SK-N-SH treated with all-trans-retinoic acid at 6 μM for 48 hours (cell line): ENCODE measurements at regions not wholly inside any gene's neighbourhood (a gene's known extent, or its start where the extent isn't known, plus 50 kb on each side); places are given as distances from the start of the nearest gene placed in this dataset.

Source experiments
- ATAC-seq: fragments of 200-7000 bp; cut with Tn5 transposase; 3 replicates; pipeline ENCODE4 v1.9.1; 2020; ENCODE audit warnings: mild to moderate bottlenecking, moderate library complexity
- ARNTL ChIP-seq: fragments of 450-650 bp; formaldehyde crosslinking; IDR thresholded peaks from 2 replicates; pipeline ENCODE4 v1.5.0; 2020; ENCODE audit warnings: low read depth, mild to moderate bottlenecking, moderate library complexity, borderline replicate concordance
- BACH2 ChIP-seq: fragments of 250-450 bp; sonication (Bioruptor Pico); IDR thresholded peaks from 2 replicates; pipeline ENCODE4 v1.9.0; 2021; ENCODE audit warnings: mild to moderate bottlenecking, borderline replicate concordance
- CREB5 ChIP-seq: fragments of 250-450 bp; sonication (Bioruptor Pico); IDR thresholded peaks from 2 replicates; pipeline ENCODE4 v1.5.1; 2020; ENCODE audit warnings: low read depth, mild to moderate bottlenecking, moderate library complexity
- CSDC2 ChIP-seq: fragments of 250-450 bp; sonication (Bioruptor Pico); IDR thresholded peaks from 2 replicates; pipeline ENCODE4 v1.5.0; 2020; ENCODE audit warnings: mild to moderate bottlenecking, moderate library complexity
- CSRNP3 ChIP-seq: fragments of 250-450 bp; sonication (Bioruptor Pico); IDR thresholded peaks from 2 replicates; pipeline ENCODE4 v1.5.1; 2021; ENCODE audit warnings: mild to moderate bottlenecking, moderate library complexity
- ESRRG ChIP-seq: fragments of 250-450 bp; sonication (Bioruptor Pico); IDR thresholded peaks from 2 replicates; pipeline ENCODE4 v1.6.1; 2021; ENCODE audit warnings: mild to moderate bottlenecking
- GLIS3 ChIP-seq: fragments of 250-450 bp; sonication (Bioruptor Pico); IDR thresholded peaks from 2 replicates; pipeline ENCODE4 v1.5.0; 2020; ENCODE audit warnings: mild to moderate bottlenecking, moderate library complexity
- ISL1 ChIP-seq: fragments of 250-450 bp; sonication (Bioruptor Pico); IDR thresholded peaks from 2 replicates; pipeline ENCODE4 v2.1.2; 2022; ENCODE audit warnings: mild to moderate bottlenecking, moderate library complexity
- OSR1 ChIP-seq: fragments of 250-450 bp; sonication (Bioruptor Pico); IDR thresholded peaks from 2 replicates; pipeline ENCODE4 v1.8.0; 2022; ENCODE audit warnings: moderate library complexity, mild to moderate bottlenecking, inconsistent platforms
- POU6F1 ChIP-seq: fragments of 250-450 bp; sonication (Bioruptor Pico); IDR thresholded peaks from 2 replicates; pipeline ENCODE4 v1.8.0; 2021; ENCODE audit warnings: low read depth, mild to moderate bottlenecking, moderate library complexity, borderline replicate concordance
- SNAI2 ChIP-seq: fragments of 250-450 bp; sonication (Bioruptor Pico); IDR thresholded peaks from 2 replicates; pipeline ENCODE4 v1.5.0; 2020; ENCODE audit warnings: mild to moderate bottlenecking, moderate library complexity
- TCF4 ChIP-seq: fragments of 250-450 bp; sonication (Bioruptor Pico); IDR thresholded peaks from 2 replicates; pipeline ENCODE4 v1.8.0; 2021; ENCODE audit warnings: mild to moderate bottlenecking, moderate library complexity, borderline replicate concordance
- TOX ChIP-seq: fragments of 250-450 bp; sonication (Bioruptor Pico); IDR thresholded peaks from 2 replicates; pipeline ENCODE4 v1.8.0; 2021; ENCODE audit warnings: mild to moderate bottlenecking, moderate library complexity, borderline replicate concordance
- TSHZ2 ChIP-seq: fragments of 250-450 bp; sonication (Bioruptor Pico); IDR thresholded peaks from 2 replicates; pipeline ENCODE4 v1.5.0; 2020; ENCODE audit warnings: mild to moderate bottlenecking, moderate library complexity
- ZC3H10 ChIP-seq: fragments of 250-450 bp; sonication (Bioruptor Pico); IDR thresholded peaks from 2 replicates; pipeline ENCODE4 v1.5.1; 2021; ENCODE audit warnings: mild to moderate bottlenecking, moderate library complexity
- ZFP3 ChIP-seq: fragments of 250-450 bp; sonication (Bioruptor Pico); IDR thresholded peaks from 2 replicates; pipeline ENCODE4 v1.5.0; 2020; ENCODE audit warnings: mild to moderate bottlenecking, moderate library complexity
- ZFP30 ChIP-seq: fragments of 450-650 bp; formaldehyde crosslinking; IDR thresholded peaks from 2 replicates; pipeline ENCODE4 v1.5.0; 2022; ENCODE audit warnings: mild to moderate bottlenecking, moderate library complexity
- ZNF565 ChIP-seq: fragments of 450-650 bp; formaldehyde crosslinking; conservative IDR thresholded peaks from 2 replicates; pipeline ENCODE4 v1.5.0; 2020; ENCODE audit warnings: low read depth, mild to moderate bottlenecking, moderate library complexity
- ZNF70 ChIP-seq: fragments of 450-650 bp; formaldehyde crosslinking; IDR thresholded peaks from 2 replicates; pipeline ENCODE4 v1.5.0; 2020; ENCODE audit warnings: mild to moderate bottlenecking, moderate library complexity
- ZNF8 ChIP-seq: fragments of 450-650 bp; formaldehyde crosslinking; IDR thresholded peaks from 2 replicates; pipeline ENCODE4 v1.5.0; 2020; ENCODE audit warnings: mild to moderate bottlenecking, moderate library complexity

GRCh38 chr18:45133276-45133675 is 452.6 kb downstream of the SETBP1 start (continued):
- no peak for TF ChIP-seq TSHZ2 (CRISPR knock-in tag)
- TF ChIP-seq, all 23 proteins: peak for 0

- TF ChIP-seq CSDC2 (no peak), BACH2 (CRISPR knock-in tag) (no peak), ZNF565 (no peak), CREB5 (CRISPR knock-in tag) (no peak), POU6F1 (CRISPR knock-in tag) (no peak), ARNTL (CRISPR knock-in tag) (no peak), TSHZ2 (CRISPR knock-in tag) (no peak), ZC3H10 (no peak), CSRNP3 (CRISPR knock-in tag) (no peak), ZFP30 (CRISPR knock-in tag) (no peak), ZNF8 (CRISPR knock-in tag) (no peak), ISL1 (CRISPR knock-in tag) (no peak), ZNF70 (CRISPR knock-in tag) (no peak), TCF4 (no peak), SNAI2 (CRISPR knock-in tag) (no peak), TOX (no peak), GLIS3 (CRISPR knock-in tag) (no peak)
- TF ChIP-seq, all 23 proteins: peak for 0
- ATAC-seq = no peak
Observed at GRCh38 chr18:45136381-45137086, 455.8 kb downstream of the SETBP1 start.

- ATAC-seq = no peak
- TF ChIP-seq OSR1 (CRISPR knock-in tag) (no peak), TCF4 (no peak), ZNF70 (CRISPR knock-in tag) (no peak), ZFP3 (CRISPR knock-in tag) (no peak), TSHZ2 (CRISPR knock-in tag) (no peak), ESRRG (CRISPR knock-in tag) (no peak), ZNF8 (CRISPR knock-in tag) (no peak), BACH2 (CRISPR knock-in tag) (no peak), POU6F1 (CRISPR knock-in tag) (no peak), ARNTL (CRISPR knock-in tag) (no peak), ZFP30 (CRISPR knock-in tag) (no peak), TOX (no peak), ZNF565 (no peak), ZC3H10 (no peak)
Observed at GRCh38 chr18:45137087-45137419, 456.4 kb downstream of the SETBP1 start.
